Activated CD4-positive, CD25-positive, alpha-beta regulatory T cell treated with anti-CD3 and anti-CD28 coated beads, Interleukin-2, amount 50 U/mL, for 16 hours (primary cell): ENCODE measurements at regions not wholly inside any gene's neighbourhood (a gene's known extent, or its start where the extent isn't known, plus 50 kb on each side); places are given as distances from the start of the nearest gene placed in this dataset.
"Not testable (repeated sequence)": the region's sequence is repeated elsewhere in the genome, so short reads cannot be mapped to it uniquely, and the experiment has no call there.

Experiments used
- DNase-seq: peaks from one replicate; pipeline ENCODE4 v3.0.0-alpha.2; 2020; ENCODE audit warnings: low read depth, low spot score

DNA sequence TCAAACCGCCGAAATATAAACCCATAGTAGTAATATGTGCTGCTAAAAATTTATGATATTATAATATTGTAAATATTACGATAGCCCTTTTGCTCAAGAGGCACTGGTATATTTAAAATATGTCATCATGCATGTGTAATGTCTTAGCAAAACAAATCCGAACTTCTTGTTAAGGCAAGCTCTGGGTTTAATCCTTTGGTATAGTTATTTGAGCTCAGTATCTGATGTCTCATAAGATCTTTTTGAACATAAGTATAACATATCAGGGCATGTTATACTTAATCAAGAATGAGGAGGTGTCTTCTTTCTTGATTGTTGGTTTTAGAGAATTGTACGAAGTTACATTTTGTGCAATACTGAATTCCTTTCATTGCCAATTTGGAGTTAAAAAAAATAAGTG, 154.1 kb upstream of the CBLB start:
- DNase-seq, result no peak

DNA sequence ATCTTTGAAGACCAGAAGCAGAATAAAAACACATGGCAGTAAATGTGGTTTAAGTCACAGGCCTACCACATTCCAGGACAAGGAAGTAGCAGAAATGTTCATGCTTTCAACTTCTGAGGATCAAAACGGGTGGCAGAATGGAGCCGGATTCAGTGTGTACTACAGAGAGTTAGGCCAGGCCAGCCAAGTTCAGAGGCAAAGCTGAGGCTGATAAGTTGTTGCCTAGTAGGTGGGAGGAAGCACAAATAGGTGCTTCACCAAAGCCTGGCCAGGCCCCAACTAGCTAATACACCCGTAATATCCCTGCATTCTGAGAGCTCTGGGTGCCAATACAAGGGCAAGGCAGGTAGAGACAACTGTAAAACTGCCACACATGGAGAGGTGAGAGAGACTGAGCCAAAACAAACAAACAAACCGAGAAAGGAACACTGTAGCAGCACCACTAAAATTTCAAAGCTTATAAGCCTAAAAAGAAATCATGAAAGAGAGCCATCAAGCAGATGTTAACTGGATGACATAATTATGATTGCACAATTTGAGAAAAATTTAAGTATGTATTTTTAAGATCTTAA, 156.4 kb upstream of the CBLB start:
- no peak for DNase-seq

DNA sequence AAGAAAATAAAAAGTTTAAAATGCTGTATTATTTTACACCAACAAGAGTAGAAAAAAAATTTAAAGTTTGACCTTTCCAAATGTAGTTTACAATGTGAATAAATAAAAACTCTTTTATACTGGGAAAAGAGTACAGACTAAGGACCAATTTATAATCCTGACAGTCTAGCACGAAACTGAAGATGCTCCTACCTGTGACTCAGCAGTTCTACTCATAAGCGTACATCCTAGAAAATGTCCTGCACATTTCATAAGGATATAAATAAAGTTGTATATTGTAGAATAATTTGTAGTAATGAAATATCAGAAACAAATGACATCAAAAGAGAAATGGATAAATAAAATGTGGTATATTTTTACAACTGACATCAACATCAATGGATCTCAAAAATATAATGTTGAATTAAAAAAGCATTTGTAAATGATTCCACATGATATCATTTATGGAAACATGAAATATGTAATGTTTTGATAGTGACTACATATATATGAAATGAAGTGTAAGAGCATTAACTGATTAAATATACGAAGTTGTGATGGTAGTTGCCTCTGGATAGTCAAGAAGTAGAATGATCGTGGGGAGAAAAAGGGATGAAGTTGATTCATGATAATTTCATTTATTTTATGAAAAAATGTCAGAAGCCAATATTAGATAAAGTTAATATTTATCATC, 161.3 kb upstream of the CBLB start:
- no peak for DNase-seq

DNA sequence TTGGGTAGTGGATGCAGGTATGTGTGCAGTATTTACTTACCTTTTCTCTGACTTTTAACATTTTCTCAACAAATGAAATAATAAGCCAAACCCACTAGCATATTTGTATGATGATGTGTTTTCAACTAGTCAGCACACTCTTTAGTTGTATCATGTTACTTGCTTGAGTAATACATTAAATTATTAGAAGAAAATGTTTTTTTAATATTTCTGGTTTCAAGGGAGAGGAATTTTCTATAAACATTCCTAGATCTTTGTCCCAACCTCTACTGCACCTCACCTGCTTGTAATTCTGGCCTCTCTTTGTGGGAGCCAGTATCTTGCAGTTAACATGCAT, 161.8 kb upstream of the CBLB start:
- DNase-seq, result no peak

DNA sequence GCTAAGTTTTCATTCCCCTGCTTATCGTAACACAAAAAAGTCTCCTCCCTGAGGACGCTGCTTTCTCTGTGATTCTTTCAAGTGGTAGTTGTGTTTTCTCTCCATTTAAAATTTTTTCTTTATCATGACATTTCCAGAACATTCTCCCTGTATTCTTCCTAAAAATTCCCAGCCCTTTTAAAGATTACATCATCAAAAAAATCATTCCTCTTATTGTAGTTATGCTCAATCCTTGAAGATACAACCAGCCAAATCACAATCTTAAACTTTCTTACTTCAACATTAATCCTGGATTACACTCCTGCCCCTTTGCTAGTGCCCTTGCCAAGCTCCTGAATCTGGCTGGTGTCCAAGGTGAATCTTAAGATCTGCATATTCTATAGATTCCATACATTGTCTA, 163.7 kb upstream of the CBLB start:
- no peak for DNase-seq

DNA sequence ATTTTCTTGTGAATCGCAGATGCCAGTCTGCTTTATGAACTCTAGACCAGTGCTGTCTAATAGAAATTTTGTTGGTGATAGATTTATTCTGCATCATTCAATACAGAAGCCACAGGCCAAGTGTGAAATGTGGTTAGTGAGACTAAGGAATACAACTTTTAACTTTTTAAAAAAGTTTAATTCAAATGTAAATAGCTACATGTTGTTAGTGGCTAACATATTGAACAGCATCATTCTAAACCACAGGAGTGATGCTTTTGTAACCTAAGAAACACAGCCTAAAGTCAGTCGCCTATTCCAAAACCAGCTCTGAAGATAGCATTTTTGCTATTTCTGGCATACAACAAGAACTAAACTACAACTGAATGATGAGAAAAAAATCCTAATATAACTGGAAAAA, 164.8 kb upstream of the CBLB start:
- no peak for DNase-seq

DNA sequence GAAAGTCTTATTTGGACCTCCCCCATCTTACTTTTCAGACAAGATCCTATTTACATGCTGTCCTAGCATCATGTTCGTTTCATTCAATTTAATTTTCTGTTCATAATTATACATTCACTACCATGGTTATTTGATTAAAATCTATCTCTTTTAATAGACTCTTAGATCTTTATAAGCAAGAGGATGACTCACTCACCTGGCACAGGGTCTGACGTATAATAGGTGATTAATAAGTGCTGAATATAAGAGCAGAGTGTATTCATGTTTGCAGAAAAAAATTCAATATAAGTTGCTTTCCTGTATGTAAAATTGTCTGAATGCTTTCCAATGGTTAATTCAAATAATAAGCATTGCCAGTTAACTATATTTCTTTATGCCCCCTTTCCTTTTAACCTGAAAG, 165.5 kb upstream of the CBLB start:
- no peak for DNase-seq

DNA sequence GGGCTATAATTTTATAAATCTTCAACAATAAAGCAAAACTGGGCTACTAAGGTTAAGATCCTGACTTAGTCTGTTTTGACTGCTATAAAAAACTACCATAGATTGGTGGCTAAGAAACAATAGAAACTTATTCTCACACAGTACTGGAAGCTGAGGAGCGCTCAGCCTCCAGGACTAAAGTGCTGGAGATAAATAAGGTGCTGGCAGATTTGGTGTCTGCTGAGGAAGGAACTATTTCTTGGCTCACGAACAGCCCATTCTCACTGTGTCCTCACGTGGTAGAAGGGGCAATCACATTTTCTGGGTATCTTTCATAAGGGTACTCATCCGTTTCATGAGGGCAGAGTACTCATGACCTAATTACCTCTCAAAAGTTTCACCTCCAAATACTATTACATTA, 166.8 kb upstream of the CBLB start:
- no peak for DNase-seq

DNA sequence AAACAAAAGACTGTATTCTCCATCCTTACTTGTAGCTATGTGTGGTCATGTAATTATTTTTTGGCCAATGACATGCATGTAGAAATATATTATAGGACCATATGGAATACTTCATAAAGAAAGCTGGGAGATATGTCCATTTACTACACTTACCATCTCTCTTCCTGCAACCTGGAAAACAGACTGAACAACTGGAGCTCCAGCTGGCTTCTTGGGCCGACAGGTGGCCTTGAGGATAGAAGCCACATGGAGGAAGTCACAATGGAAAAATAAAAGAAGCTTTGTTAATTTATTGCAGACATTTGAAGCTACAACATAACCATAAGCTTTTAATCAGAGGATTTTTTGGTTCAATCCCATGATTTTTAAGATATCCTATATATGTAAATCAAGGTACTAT, 167.9 kb upstream of the CBLB start:
- no peak for DNase-seq

DNA sequence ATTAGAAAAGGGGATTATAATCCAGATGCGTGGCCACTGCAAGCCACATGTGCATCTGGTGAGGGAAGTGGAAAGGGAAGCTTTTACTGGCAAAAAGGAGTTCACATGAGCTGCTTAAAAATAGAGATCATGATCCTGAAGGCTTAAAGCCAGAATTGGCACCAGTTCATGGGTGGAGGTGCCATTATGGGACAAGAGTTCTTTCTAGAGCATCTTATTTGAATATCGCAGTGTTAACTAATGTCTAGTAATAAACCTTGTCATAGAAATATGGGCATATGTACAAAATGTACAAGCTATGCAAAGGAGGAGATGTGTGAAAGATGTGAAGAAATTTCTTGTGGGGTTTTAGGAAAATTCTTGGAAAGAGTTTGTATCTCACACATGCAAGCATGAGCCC, 178.4 kb upstream of the CBLB start:
- DNase-seq, result no peak

DNA sequence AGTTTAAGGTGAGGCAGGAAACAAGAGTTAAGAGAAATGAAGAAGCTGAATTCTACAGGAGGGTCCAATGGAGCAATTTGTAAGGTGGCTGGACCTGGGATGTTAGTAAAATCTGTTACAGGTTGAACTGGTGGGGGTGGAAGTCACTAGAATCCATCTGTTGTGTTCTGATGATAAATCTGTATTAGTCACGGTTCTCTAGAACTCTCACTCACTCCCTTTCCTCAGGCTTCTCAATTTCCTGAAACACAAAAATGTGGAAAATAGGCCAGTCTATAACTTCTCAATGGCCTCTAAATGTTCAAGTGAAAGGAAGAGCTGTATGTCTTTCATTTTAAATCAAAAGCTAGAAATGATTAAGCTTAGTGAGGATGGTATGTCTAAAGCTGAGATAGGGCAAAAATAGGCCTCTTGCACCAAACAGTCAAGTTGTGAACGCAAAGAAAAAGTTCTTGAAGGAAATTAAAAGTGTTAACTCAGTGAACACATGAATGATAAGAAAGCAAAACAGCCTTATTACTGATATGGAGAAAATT, 180.2 kb upstream of the CBLB start:
- no peak for DNase-seq

DNA sequence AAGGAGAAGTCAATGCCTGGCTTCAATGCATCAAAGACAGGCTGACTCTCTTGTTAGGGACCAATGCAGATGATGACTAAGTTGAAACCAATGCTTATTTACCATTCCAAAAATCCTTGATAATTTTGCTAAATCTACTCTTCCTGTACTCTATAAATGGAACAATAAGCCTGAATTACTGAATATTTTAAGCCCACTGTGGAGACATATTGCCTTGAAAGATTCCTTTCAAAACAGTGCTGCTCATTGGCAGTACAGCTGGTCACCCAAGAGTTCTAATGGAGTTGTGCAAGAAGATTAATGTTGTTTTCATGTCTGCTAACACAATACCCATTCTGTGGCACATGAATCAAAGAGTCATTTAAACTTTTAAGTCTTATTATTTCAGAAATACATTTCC, 181.0 kb upstream of the CBLB start:
- no peak for DNase-seq

DNA sequence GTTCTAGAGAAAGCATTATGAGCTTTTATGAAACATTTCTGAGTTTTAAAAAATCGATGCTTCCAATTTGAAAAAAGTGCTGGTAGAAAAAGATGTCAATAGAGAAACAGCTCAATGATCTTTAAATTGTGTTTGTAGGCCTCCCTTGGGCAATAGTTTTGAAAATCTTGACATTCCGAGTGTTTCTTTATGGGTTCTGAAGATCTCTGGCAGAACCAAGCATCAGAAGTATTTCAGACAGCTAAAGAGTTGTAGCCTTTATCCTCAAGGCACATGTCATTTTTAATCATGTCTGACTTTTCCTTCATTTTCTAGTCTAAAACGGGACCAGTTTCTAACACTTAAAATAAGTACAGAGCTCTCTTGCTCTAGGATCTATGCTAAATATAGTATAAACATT, 188.1 kb upstream of the CBLB start:
- no peak for DNase-seq

DNA sequence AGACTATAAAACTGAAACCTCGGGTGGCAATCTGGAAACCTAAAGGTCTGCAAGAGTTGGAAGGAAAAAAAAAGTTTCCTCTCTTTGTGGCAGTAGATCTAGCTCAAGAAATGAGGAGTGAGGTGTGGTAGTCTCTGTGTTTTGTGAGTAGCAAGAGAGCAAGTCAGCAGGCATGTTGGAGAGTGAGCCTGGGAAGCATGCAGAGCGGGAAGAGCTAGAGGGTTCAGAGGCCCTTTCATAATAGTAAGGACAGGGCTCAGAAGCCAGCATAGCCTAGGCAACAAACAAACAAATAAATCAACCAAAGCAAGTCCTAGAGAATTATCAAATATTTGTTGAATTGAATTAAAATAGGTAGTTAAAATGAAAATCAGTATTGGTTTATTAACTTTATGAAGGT, 189.7 kb upstream of the CBLB start:
- no peak for DNase-seq

DNA sequence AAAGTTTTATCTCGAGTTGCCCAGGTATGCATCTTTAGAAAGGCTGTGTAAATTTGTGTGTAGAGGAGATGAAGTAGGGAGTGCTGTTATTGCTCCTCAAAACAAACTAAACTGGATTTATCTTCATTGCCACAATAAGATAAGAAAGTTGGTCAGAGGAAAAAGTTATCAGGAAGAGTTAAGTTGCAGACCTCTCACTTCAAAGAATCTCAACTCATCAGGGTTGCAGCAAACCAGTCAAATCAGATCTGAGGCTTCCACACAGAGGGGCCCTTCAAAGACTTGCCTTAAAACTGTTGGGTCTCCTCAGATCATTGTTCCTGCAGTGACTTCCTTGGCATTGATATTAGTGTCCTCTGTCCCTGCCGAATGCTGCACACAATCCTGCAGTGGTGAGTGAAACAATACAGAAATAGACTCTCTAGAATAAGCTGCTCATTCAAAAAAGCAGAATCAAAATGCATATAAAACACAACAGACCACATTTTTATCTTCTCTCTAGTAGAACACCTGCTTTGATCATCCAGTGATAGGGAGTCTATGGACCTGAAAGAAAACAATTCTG, 191.2 kb upstream of the CBLB start:
- no peak for DNase-seq

DNA sequence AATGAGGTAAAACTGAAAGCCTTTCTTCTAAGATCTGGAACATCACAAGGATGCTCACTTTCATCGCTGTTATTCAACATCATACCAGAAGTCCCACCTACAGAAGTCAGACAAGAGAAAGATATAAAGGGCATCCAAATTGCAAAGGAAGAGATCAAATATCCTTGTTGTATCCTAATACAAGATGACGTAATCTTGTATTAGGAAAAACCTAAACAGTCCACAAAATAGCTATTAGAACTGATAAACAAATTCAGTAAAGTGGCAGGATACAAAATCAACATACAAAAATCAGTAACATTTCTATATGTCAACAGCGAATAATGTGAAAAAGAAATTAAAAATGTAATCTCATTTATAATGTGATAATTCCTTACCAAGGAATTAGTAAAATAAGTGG, 195.1 kb upstream of the CBLB start:
- no peak for DNase-seq

DNA sequence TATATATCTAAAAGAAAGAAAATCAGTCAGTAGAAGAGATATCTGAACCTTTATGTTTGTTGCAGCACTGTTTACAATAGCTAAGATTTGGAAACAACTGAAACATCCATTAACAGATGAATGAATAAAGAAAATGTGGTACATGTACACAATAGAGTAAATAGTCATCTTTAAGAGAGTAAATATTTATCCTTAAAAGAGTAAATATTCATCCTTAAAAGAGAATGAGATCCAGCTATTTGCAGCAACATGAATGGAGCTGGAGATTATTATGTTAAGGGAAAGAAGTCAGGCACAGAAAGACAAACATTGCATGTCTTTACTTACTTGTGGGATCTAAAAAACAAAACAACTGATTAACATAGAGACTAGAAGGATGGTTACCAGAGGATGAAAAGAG, 197.0 kb upstream of the CBLB start:
- no peak for DNase-seq

DNA sequence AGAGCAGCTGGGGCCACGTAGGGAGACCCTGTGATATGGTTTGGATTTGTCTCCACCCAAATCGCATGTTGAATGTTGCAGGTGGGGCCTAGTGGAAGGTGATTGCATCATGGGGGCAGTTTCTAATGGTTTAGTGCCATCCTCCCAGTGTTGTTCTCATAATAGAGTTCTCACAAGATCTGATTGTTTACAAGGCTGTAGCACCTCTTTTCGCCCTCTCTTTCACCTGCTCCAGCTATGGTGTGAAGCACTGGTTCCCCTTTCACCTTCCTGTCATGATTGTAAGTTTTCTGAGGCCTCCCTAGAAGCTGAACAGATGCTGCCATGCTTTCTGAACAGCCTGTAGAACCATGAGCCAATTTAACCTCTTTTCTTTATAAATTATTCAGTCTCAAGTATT, 198.9 kb upstream of the CBLB start:
- no peak for DNase-seq

DNA sequence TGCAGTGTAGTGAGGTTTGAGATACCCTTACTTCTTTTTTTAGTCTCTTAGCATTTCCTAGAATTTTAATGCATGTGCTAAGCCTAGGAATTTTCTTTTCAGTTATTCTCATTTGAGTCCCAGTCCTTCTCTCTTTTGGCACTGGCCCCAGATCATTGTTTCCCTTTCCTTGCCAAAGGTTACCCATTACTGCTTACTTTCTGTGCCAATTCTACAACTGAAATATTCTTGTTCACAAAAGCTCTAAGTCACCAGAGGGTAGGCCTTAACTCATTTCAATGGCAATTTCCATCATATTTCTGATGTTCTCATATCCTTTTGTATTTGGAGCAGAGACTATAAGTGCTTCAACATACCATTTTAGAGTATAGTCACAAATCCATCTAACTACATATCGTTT, 199.6 kb upstream of the CBLB start:
- DNase-seq, result no peak

DNA sequence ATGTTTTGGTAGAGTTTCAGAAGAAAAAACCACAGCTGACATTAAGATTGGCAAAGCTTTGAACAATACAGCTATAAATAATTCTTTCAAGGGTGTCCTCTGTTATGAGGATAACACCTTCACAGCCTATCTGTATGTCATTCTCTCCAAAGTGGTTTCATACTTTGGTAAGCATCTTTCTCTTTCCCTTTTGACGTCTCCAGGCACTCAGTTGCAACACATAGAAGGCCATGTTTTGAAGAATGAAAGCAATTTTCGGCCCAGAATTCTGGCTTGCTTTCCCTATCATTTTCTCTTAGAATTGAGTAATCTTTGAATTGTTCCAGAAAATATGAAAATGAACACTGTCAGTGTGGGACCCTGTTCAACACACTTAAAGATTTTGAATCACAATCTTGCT, 200.0 kb upstream of the CBLB start:
- no peak for DNase-seq

DNA sequence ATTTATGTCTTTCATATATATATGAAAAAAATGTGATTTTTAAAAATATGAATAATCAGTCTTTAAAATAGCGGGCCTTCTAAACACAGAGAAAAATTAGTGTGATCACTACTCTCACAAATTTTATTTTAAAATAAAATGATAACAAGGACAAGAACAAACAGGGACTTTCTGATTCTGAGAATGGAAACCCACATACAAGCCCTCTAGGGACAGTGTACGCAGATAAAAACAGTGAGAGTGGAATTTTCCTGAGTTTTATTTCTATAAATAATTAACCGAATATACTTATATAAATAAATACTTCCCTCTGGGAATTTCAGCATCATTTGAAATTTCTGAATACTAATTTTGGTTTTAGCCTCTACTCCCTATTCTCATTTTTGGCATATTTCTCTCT, 201.4 kb upstream of the CBLB start:
- DNase-seq, result no peak

DNA sequence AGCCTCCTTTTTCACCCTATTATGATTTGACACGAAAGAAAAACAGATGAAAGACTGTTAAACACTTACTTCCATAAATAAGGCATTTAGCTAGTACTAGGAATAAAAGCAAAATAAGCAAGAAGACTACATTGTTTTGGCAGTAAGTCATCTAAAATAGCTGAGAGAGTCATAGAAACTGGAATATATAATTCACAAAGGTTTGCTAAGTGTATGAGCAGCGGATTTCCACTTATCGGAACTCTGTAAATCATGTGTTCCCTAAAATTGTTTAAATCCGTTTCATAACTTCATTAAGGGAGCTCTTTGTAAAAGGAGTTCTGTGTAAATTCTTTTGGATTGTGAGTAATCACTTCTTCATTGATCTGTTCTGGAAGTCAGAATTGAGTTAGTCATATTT, 202.5 kb upstream of the CBLB start:
- no peak for DNase-seq

DNA sequence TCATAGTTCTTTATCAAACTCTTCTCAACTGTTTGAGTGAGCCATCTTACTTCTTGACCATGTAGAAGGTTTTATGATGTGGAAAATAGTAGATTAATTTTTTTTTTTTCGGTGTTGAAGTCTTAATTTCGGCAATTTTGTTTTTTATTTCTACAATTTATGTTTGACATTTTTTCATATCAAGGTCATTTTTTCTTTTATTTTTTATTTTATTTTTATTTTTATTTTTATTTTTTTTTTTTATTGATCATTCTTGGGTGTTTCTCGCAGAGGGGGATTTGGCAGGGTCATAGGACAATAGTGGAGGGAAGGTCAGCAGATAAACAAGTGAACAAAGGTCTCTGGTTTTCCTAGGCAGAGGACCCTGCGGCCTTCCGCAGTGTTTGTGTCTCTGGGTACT, 203.8 kb upstream of the CBLB start:
- not testable (repeated sequence) for DNase-seq

DNA sequence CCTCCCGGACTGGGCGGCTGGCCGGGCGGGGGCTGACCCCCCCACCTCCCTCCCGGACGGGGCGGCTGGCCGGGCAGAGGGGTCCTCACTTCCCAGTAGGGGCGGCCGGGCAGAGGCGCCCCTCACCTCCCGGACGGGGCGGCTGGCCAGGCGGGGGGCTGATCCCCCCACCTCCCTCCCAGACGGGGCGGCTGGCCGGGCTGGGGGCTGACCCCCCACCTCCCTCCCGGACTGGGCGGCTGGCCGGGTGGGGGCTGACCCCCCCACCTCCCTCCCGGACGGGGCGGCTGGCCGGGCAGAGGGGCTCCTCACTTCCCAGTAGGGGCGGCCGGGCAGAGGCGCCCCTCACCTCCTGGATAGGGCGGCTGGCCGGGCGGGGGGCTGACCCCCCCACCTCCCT, 205.0 kb upstream of the CBLB start:
- DNase-seq, result not testable (repeated sequence)
